ENCODE measurements at regions not wholly inside any gene's neighbourhood (a gene's known extent, or its start where the extent isn't known, plus 50 kb on each side); places are given as distances from the start of the nearest gene placed in this dataset.
A peak's percentile ranks its signal among the peaks of the same experiment; 100 is the strongest.

- Histone ChIP-seq H3K9ac (ENCODE audit: insufficient read depth in 1 of 2, low read length in 2 of 2) (no peak overlapping the region), H3K4me3 (no peak overlapping the region), H3K4me1 (ENCODE audit: control insufficient read depth in 5 of 5, insufficient read depth in 5 of 5, low read length in 5 of 5) (peaks cover 0 to 10% (median 0%) of the 10 kb centered on the region in 5 donors), H3K27me3 (ENCODE audit: control insufficient read depth in 3 of 3, insufficient read depth in 3 of 3, low read length in 2 of 3) (no peaks in the 10 kb centered on the region), H3K9me3 (ENCODE audit: control insufficient read depth in 4 of 4, insufficient read depth in 3 of 4, low read length in 3 of 4) (no peaks in the 10 kb centered on the region), H3K27ac (ENCODE audit: low read depth in 1 of 2, low read length in 1 of 2) (peak overlapping the region in 1 of 2 donors; percentile 40), H3K36me3 (ENCODE audit: control insufficient read depth in 4 of 4, insufficient read depth in 4 of 4, low read length in 4 of 4) (no peaks in the 10 kb centered on the region)
- no peak for DNase-seq
- ATAC-seq (ENCODE audit: insufficient read depth, low FRiP score), result no peak
- no peak for TF ChIP-seq CTCF (IDR thresholded peaks at IDR 0.05; ENCODE audit: control extremely low read depth, extremely low read depth)
These were observed 154.9 kb downstream of the SEMA6D start for GRCh38 chr15:47872208-47872607.

GRCh38 chr15:47872869-47873432 lies 155.6 kb downstream of the SEMA6D start:
- Histone ChIP-seq H3K27me3 (ENCODE audit: control insufficient read depth in 3 of 3, insufficient read depth in 3 of 3, low read length in 2 of 3) (no peaks in the 10 kb centered on the region), H3K4me1 (ENCODE audit: control insufficient read depth in 5 of 5, insufficient read depth in 5 of 5, low read length in 5 of 5) (peaks cover 0 to 10% (median 0%) of the 10 kb centered on the region in 5 donors), H3K36me3 (ENCODE audit: control insufficient read depth in 4 of 4, insufficient read depth in 4 of 4, low read length in 4 of 4) (no peaks in the 10 kb centered on the region), H3K9ac (ENCODE audit: insufficient read depth in 1 of 2, low read length in 2 of 2) (no peak overlapping the region), H3K9me3 (ENCODE audit: control insufficient read depth in 4 of 4, insufficient read depth in 3 of 4, low read length in 3 of 4) (no peaks in the 10 kb centered on the region), H3K27ac (ENCODE audit: low read depth in 1 of 2, low read length in 1 of 2) (no peak overlapping the region), H3K4me3 (no peak overlapping the region)
- 63 to 77% methylated on average over 7 of the region's 7 CpGs for WGBS, 2 donors
- no peak for ATAC-seq (ENCODE audit: insufficient read depth, low FRiP score)
- TF ChIP-seq CTCF (IDR thresholded peaks at IDR 0.05; ENCODE audit: control extremely low read depth, extremely low read depth), result no peak
- DNase-seq, result no peak

- peaks cover 0 to 10% (median 0%) of the 10 kb centered on the region in 5 donors for H3K4me1 ChIP-seq (ENCODE audit: control insufficient read depth in 5 of 5, insufficient read depth in 5 of 5, low read length in 5 of 5)
- DNase-seq (no peak), ATAC-seq (ENCODE audit: insufficient read depth, low FRiP score) (no peak)
- no peak for TF ChIP-seq CTCF (IDR thresholded peaks at IDR 0.05; ENCODE audit: control extremely low read depth, extremely low read depth)
- no peak overlapping the region for H3K4me3 ChIP-seq
- no peak overlapping the region for H3K27ac ChIP-seq (ENCODE audit: low read depth in 1 of 2, low read length in 1 of 2)
- no peaks in the 10 kb centered on the region for H3K36me3 ChIP-seq (ENCODE audit: control insufficient read depth in 4 of 4, insufficient read depth in 4 of 4, low read length in 4 of 4)
- H3K9me3 ChIP-seq (ENCODE audit: control insufficient read depth in 4 of 4, insufficient read depth in 3 of 4, low read length in 3 of 4), result no peaks in the 10 kb centered on the region
- no peaks in the 10 kb centered on the region for H3K27me3 ChIP-seq (ENCODE audit: control insufficient read depth in 3 of 3, insufficient read depth in 3 of 3, low read length in 2 of 3)
- WGBS, 2 donors, result 70 to 76% methylated on average over 5 of the region's 5 CpGs
- H3K9ac ChIP-seq (ENCODE audit: insufficient read depth in 1 of 2, low read length in 2 of 2), result no peak overlapping the region
These were observed 159.7 kb downstream of the SEMA6D start for GRCh38 chr15:47876986-47877385.

- H3K27me3 ChIP-seq (ENCODE audit: control insufficient read depth in 3 of 3, insufficient read depth in 3 of 3, low read length in 2 of 3), result no peaks in the 10 kb centered on the region
These were observed 160.5 kb downstream of the SEMA6D start for GRCh38 chr15:47877836-47878235.

More at GRCh38 chr15:47877836-47878235, 160.5 kb downstream of the SEMA6D start:
- no peak overlapping the region for H3K4me3 ChIP-seq
- no peak for ATAC-seq (ENCODE audit: insufficient read depth, low FRiP score)
- no peak for DNase-seq
- H3K9me3 ChIP-seq (ENCODE audit: control insufficient read depth in 4 of 4, insufficient read depth in 3 of 4, low read length in 3 of 4), result no peaks in the 10 kb centered on the region
- H3K27ac ChIP-seq (ENCODE audit: low read depth in 1 of 2, low read length in 1 of 2), result no peak overlapping the region
- no peak overlapping the region for H3K9ac ChIP-seq (ENCODE audit: insufficient read depth in 1 of 2, low read length in 2 of 2)
- no peaks in the 10 kb centered on the region for H3K36me3 ChIP-seq (ENCODE audit: control insufficient read depth in 4 of 4, insufficient read depth in 4 of 4, low read length in 4 of 4)
- 90 to 91% methylated on average over 5 of the region's 5 CpGs for WGBS, 2 donors
- H3K4me1 ChIP-seq (ENCODE audit: control insufficient read depth in 5 of 5, insufficient read depth in 5 of 5, low read length in 5 of 5), result peaks cover 0 to 2% (median 0%) of the 10 kb centered on the region in 5 donors
- TF ChIP-seq CTCF (IDR thresholded peaks at IDR 0.05; ENCODE audit: control extremely low read depth, extremely low read depth), result no peak

Data from lung (tissue), 11 donors.